ENCODE measurements at regions not wholly inside any gene's neighbourhood (a gene's known extent, or its start where the extent isn't known, plus 50 kb on each side); places are given as distances from the start of the nearest gene placed in this dataset.

GRCh38 chr10:10247585-10247984, 770.1 kb upstream of the CELF2 start:
- ATAC-seq (no peak), DNase-seq (no peak)
- H3K4me3 ChIP-seq, result no peak overlapping the region
- intact Hi-C loops (cut with DNase I, micrococcal nuclease), result no loop called here
- H3K36me3 ChIP-seq (ENCODE audit: low read depth), result no peaks in the 10 kb centered on the region
- no peaks in the 10 kb centered on the region for H3K4me1 ChIP-seq (ENCODE audit: low read depth)
- no peaks in the 10 kb centered on the region for H3K9me3 ChIP-seq
- TF ChIP-seq, protein P1, sequence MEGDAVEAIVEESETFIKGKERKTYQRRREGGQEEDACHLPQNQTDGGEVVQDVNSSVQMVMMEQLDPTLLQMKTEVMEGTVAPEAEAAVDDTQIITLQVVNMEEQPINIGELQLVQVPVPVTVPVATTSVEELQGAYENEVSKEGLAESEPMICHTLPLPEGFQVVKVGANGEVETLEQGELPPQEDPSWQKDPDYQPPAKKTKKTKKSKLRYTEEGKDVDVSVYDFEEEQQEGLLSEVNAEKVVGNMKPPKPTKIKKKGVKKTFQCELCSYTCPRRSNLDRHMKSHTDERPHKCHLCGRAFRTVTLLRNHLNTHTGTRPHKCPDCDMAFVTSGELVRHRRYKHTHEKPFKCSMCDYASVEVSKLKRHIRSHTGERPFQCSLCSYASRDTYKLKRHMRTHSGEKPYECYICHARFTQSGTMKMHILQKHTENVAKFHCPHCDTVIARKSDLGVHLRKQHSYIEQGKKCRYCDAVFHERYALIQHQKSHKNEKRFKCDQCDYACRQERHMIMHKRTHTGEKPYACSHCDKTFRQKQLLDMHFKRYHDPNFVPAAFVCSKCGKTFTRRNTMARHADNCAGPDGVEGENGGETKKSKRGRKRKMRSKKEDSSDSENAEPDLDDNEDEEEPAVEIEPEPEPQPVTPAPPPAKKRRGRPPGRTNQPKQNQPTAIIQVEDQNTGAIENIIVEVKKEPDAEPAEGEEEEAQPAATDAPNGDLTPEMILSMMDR (IDR thresholded peaks at IDR 0.05), result no peak

GRCh38 chr10:10256860-10257259, 760.8 kb upstream of the CELF2 start:
- no peaks in the 10 kb centered on the region for H3K4me1 ChIP-seq (ENCODE audit: low read depth)
- H3K9me3 ChIP-seq, result no peaks in the 10 kb centered on the region
- TF ChIP-seq, protein P1 (IDR thresholded peaks at IDR 0.05), result no peak
- H3K4me3 ChIP-seq, result no peak overlapping the region
- H3K36me3 ChIP-seq (ENCODE audit: low read depth), result no peaks in the 10 kb centered on the region
- DNase-seq (no peak), ATAC-seq (no peak)
- intact Hi-C loops (cut with DNase I, micrococcal nuclease), result no loop called here

GRCh38 chr10:10259013-10259412, 758.7 kb upstream of the CELF2 start:
- DNase-seq, result no peak
- intact Hi-C loops (cut with DNase I, micrococcal nuclease), result no loop called here
- Histone ChIP-seq H3K9me3 (no peaks in the 10 kb centered on the region), H3K4me1 (ENCODE audit: low read depth) (no peaks in the 10 kb centered on the region), H3K36me3 (ENCODE audit: low read depth) (no peaks in the 10 kb centered on the region), H3K4me3 (no peak overlapping the region)
- TF ChIP-seq, protein P1 (IDR thresholded peaks at IDR 0.05), result no peak
- no peak for ATAC-seq

DNA sequence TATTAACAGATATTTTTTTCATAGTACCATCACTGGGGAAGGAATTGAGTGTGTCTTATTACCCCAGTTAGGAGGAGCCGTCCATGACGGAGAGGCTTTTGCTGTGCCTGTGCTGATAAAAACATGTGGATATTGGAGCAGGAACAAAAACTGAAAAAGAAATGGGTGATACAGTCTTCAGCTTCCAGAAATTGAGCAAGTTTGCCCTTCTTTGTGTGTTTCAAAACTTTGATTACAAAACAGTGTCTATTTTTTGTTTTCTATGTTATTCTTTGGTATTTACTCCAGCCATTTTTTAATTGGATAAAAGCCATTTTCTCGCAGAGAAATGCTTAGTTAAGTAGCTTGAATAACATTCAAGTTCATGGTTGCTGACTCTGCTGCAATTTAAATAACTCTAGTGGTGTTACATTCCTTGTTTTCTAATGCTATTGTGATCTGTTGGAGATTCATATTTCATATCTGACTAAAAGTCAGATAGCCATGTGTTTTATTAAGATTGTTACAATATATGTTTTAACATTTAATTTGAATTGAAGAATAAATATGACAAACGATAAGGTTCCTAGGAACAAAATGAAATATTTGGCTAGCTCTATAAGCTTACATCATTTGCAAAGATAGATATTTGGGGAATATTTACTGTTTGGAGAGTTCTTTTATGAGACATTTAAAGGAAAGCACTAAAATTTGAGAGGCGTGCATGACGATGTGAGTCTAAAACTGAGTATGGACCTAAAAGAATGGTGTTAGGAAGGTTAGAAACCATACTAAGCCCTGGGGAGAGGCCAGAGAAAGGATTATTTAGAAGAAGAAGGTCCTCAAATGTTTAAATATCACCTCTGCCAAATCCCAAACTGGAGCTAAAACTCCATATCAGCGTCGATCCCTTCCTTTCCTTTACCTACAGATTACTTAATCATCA, 747.3 kb upstream of the CELF2 start:
- H3K4me1 ChIP-seq (ENCODE audit: low read depth), result no peaks in the 10 kb centered on the region
- intact Hi-C loops (cut with DNase I, micrococcal nuclease), result no loop called here

DNA sequence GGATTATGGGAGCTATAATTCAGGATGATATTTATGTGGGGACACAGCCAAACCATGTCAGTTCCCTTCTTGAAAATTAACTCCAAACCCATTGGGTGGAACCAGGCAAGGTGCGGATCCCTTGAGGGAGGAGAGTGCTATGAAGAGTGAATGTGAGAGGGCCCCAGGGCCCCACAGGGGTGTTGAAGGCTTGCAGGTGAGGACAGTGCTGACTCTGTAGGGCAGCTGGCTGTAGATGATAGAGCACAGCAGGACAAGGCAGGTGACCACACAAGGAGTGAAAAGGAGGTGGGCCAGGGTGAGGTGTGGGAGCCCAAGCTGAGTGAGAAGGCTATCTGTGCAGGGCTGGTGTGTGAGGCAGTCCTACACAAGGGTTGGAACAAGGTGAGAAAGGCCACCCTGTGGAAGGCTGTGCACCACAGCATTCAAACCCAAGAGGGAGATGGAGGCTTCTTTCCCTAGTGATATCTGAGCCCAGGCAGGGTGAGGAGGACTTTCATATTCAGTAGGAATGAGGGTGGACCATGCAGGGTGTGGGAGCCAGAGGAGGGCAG, 746.0 kb upstream of the CELF2 start:
- DNase-seq, result no peak
- ATAC-seq, result no peak
- intact Hi-C loops (cut with DNase I, micrococcal nuclease), result no loop called here
- Histone ChIP-seq H3K36me3 (ENCODE audit: low read depth) (no peaks in the 10 kb centered on the region), H3K4me3 (no peak overlapping the region), H3K9me3 (no peaks in the 10 kb centered on the region), H3K4me1 (ENCODE audit: low read depth) (no peaks in the 10 kb centered on the region)
- TF ChIP-seq, protein P1 (IDR thresholded peaks at IDR 0.05), result no peak

More for the DNA sequence above, 747.3 kb upstream of the CELF2 start:
- Histone ChIP-seq H3K36me3 (ENCODE audit: low read depth) (no peaks in the 10 kb centered on the region), H3K4me3 (no peak overlapping the region), H3K9me3 (no peaks in the 10 kb centered on the region)
- DNase-seq, result no peak
- ATAC-seq, result no peak
- TF ChIP-seq, protein P1 (IDR thresholded peaks at IDR 0.05), result no peak

All from mucosa of descending colon (tissue), 3 donors.